ENCODE measurements at regions not wholly inside any gene's neighbourhood (a gene's known extent, or its start where the extent isn't known, plus 50 kb on each side); places are given as distances from the start of the nearest gene placed in this dataset.

DNA sequence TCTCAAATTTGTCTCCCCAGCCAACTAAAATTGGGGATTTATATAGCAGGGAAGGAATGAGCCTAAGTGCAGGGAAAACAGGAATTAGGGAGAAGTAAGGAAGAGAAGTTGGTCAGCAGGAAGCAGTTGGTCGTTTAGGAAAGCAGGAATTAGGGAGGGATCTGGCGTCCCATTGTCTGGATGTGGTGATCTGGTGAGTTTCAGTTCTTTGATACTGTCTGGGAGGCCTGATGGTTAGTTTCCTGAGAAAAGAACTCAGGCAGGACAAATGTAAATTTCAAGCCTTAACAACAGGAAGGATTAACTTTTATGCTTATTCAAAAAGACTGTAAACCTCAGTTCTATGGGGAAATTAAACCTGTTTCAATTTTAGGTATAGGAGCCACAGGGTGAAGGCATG is 116.2 kb upstream of the PRL start:
- TF ChIP-seq CTCF (conservative IDR thresholded peaks at IDR 0.05 in 1 of 2, IDR thresholded peaks at IDR 0.05 in 1 of 2; ENCODE audit: low read depth in 1 of 2, low read length in 2 of 2) (no peak), EZH2 (IDR thresholded peaks at IDR 0.05; ENCODE audit: low read length, missing control alignments) (no peak)
